Astrocyte of the hippocampus (primary cell): ENCODE measurements at regions not wholly inside any gene's neighbourhood (a gene's known extent, or its start where the extent isn't known, plus 50 kb on each side); places are given as distances from the start of the nearest gene placed in this dataset.

ENCODE experiments used
- DNase-seq: peaks from one replicate; pipeline ENCODE4 v3.0.0; 2011; ENCODE audit warnings: low read depth, low spot score

GRCh38 chr19:30637926-30638325, 265.7 kb downstream of the ZNF536 start:
- no peak for DNase-seq

GRCh38 chr19:30634996-30635975, 263.1 kb downstream of the ZNF536 start:
- no peak for DNase-seq

- DNase-seq: no peak
Observed at GRCh38 chr19:30634131-30634830, 262.1 kb downstream of the ZNF536 start.

GRCh38 chr19:30631033-30631370, 258.8 kb downstream of the ZNF536 start:
- no peak for DNase-seq

GRCh38 chr19:30630289-30631032, 258.3 kb downstream of the ZNF536 start:
- DNase-seq: no peak

GRCh38 chr19:30629086-30629485, 256.9 kb downstream of the ZNF536 start:
- no peak for DNase-seq

- no peak for DNase-seq
Observed at GRCh38 chr19:30626626-30626966, 254.4 kb downstream of the ZNF536 start.

- no peak for DNase-seq
Observed at GRCh38 chr19:30625947-30626625, 253.9 kb downstream of the ZNF536 start.

- no peak for DNase-seq
Observed at GRCh38 chr19:30622276-30622675, 250.1 kb downstream of the ZNF536 start.

- no peak for DNase-seq
Observed at GRCh38 chr19:30621326-30621920, 249.2 kb downstream of the ZNF536 start.

- DNase-seq: no peak
Observed at GRCh38 chr19:30620354-30620753, 248.2 kb downstream of the ZNF536 start.

GRCh38 chr19:30609656-30610270, 237.6 kb downstream of the ZNF536 start:
- DNase-seq: no peak

- DNase-seq: no peak
Observed at GRCh38 chr19:30608471-30608870, 236.3 kb downstream of the ZNF536 start.
